ENCODE measurements at regions not wholly inside any gene's neighbourhood (a gene's known extent, or its start where the extent isn't known, plus 50 kb on each side); places are given as distances from the start of the nearest gene placed in this dataset.

GRCh38 chr13:106633321-106633720 is 65.4 kb upstream of the ARGLU1 start:
- WGBS (ENCODE audit: insufficient coverage, low coverage, missing lambda C conversion rate), result 0% methylated on average over 5 of the region's 5 CpGs
- Histone ChIP-seq H3K27ac (ENCODE audit: extremely low read depth, low read depth, low read length) (no peak overlapping the region), H3K9me3 (replicated peaks; ENCODE audit: control insufficient read depth, insufficient read depth, low read depth, low read length) (no peaks in the 10 kb centered on the region), H4K20me1 (replicated peaks; ENCODE audit: control insufficient read depth, insufficient read depth, low read length) (no peaks in the 10 kb centered on the region), H3K4me1 (replicated peaks in 1 of 2; ENCODE audit: control insufficient read depth in 2 of 2, insufficient read depth in 2 of 2, low read length in 2 of 2) (no peaks in the 10 kb centered on the region), H3K4me3 (no peak overlapping the region), H3K79me2 (ENCODE audit: control insufficient read depth, insufficient read depth, low read length) (no peaks in the 10 kb centered on the region), H3K9ac (ENCODE audit: insufficient read depth in 1 of 2, low read depth in 2 of 2, low read length in 2 of 2) (no peak overlapping the region), H3K4me2 (ENCODE audit: insufficient read depth, low read length) (no peak overlapping the region), H2AFZ (ENCODE audit: low read depth, low read length) (no peak overlapping the region), H3K36me3 (ENCODE audit: control insufficient read depth, insufficient read depth, low read length) (no peaks in the 10 kb centered on the region), H3K9me1 (ENCODE audit: control insufficient read depth, insufficient read depth, low read length) (no peaks in the 10 kb centered on the region), H3K27me3 (ENCODE audit: control insufficient read depth in 2 of 2, insufficient read depth in 2 of 2, low read length in 2 of 2) (no peaks in the 10 kb centered on the region)
- intact Hi-C loops (cut with micrococcal nuclease) (no loop called here), in situ Hi-C loops (cut with MboI) (no loop called here)
- DNase-seq (ENCODE audit: extremely low read depth in 1 of 4, low spot score in 3 of 4), result no peak
- ChIA-PET POLR2A (no interaction called here), CTCF (ENCODE audit: low intra/inter-chr PET ratio) (no interaction called here)
- no peak for TF ChIP-seq TFAP4 (CRISPR knock-in tag; IDR thresholded peaks at IDR 0.05; ENCODE audit: borderline replicate concordance)
- no TSS peak for BruUV-seq (replicated peaks)
- no peak for FAIRE-seq
- no peak for ATAC-seq

DNA sequence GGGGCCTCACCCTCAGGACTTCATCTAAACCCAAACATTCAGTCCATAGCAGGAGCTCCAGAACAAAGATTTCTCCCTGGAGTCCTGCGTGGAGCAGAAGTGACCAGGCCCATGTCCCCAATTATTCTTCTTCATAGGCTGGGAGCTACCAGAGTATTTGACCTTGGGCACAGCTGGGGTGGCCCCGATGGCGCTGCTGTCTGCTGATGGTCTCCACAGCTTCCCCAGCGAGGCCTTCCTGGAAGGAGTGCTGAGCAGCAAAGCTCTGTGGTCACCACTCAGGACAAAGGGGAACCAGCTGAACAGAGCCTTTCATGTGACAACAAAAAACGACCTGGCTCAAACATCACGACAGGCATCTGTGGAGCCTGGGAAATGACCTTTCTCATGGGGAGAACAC is 62.7 kb upstream of the ARGLU1 start:
- H3K27ac ChIP-seq (ENCODE audit: extremely low read depth, low read depth, low read length), result no peak overlapping the region
- H3K9ac ChIP-seq (ENCODE audit: insufficient read depth in 1 of 2, low read depth in 2 of 2, low read length in 2 of 2), result no peak overlapping the region
- in situ Hi-C loops (cut with MboI), result no loop called here
- ChIA-PET POLR2A (no interaction called here), CTCF (ENCODE audit: low intra/inter-chr PET ratio) (no interaction called here)
- no peaks in the 10 kb centered on the region for H4K20me1 ChIP-seq (replicated peaks; ENCODE audit: control insufficient read depth, insufficient read depth, low read length)
- no peak overlapping the region for H3K4me3 ChIP-seq
- FAIRE-seq (no peak), DNase-seq (ENCODE audit: extremely low read depth in 1 of 4, low spot score in 3 of 4) (no peak), ATAC-seq (no peak)
- BruUV-seq (replicated peaks), result no TSS peak
- TF ChIP-seq TAF9B (IDR thresholded peaks at IDR 0.05; ENCODE audit: partially characterized antibody), result no peak
- no peak for TF ChIP-seq BMI1 (IDR thresholded peaks at IDR 0.05; ENCODE audit: low read length)
- WGBS (ENCODE audit: insufficient coverage, low coverage, missing lambda C conversion rate), result 2% methylated on average over 6 of the region's 6 CpGs
- H3K9me3 ChIP-seq (replicated peaks; ENCODE audit: control insufficient read depth, insufficient read depth, low read depth, low read length), result no peaks in the 10 kb centered on the region
- intact Hi-C loops (cut with micrococcal nuclease), result no loop called here
- H2AFZ ChIP-seq (ENCODE audit: low read depth, low read length), result no peak overlapping the region
- no peaks in the 10 kb centered on the region for H3K9me1 ChIP-seq (ENCODE audit: control insufficient read depth, insufficient read depth, low read length)
- H3K4me2 ChIP-seq (ENCODE audit: insufficient read depth, low read length), result no peak overlapping the region
- no peaks in the 10 kb centered on the region for H3K4me1 ChIP-seq (replicated peaks in 1 of 2; ENCODE audit: control insufficient read depth in 2 of 2, insufficient read depth in 2 of 2, low read length in 2 of 2)
- H3K36me3 ChIP-seq (ENCODE audit: control insufficient read depth, insufficient read depth, low read length), result no peaks in the 10 kb centered on the region
- no peaks in the 10 kb centered on the region for H3K27me3 ChIP-seq (ENCODE audit: control insufficient read depth in 2 of 2, insufficient read depth in 2 of 2, low read length in 2 of 2)
- H3K79me2 ChIP-seq (ENCODE audit: control insufficient read depth, insufficient read depth, low read length), result no peaks in the 10 kb centered on the region

Data from K562 (cell line).